ENCODE measurements at regions not wholly inside any gene's neighbourhood (a gene's known extent, or its start where the extent isn't known, plus 50 kb on each side); places are given as distances from the start of the nearest gene placed in this dataset.
A peak's percentile ranks its signal among the peaks of the same experiment; 100 is the strongest.

DNA sequence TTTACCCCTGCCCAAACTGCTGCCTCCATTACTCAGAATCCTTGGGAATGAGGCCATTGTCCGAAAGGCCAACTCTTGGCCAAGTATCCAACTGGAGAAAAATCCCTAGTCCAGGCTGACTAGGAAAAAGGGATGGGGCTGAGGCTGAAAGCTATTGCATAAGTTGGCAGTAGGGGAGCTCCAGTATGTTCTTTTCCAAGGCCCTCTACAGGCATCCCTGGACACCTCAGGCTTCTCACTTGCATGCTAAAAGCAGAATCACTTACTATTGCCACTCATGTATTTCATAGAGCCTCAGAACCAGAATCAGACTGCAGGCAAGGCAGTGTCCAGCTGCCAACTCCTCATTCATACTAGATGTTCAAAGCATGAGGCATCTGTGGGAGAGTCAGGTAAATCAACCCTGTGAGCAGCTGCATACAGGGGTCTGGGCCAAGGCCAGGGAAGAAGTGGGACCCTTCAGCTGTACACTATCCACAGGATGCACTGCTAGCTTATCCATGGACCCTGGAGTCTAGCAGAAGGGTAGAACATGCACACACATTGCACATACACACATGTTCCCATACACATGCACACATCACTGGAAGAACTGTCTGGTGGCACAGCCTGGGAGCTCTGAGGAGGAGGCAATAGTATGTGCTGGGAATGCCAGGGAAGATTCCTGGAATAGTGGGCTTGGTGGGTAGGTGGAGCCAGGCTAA, 195.3 kb downstream of the C1orf94 start:
- no CpG with 5 or more reads among the region's 1 CpG for WGBS (ENCODE audit: insufficient coverage)
- Histone ChIP-seq H3K4me1 (ENCODE audit: control insufficient read depth, insufficient read depth, low read length) (no peaks in the 10 kb centered on the region), H3K27me3 (ENCODE audit: control insufficient read depth, insufficient read depth, low read length) (no peaks in the 10 kb centered on the region), H3K36me3 (ENCODE audit: control insufficient read depth, insufficient read depth, low read length) (no peaks in the 10 kb centered on the region), H3K4me3 (ENCODE audit: low read depth, low read length) (no peak overlapping the region), H3K27ac (ENCODE audit: low read depth, low read length) (no peak overlapping the region), H3K9me3 (ENCODE audit: control insufficient read depth, insufficient read depth, low read length) (no peaks in the 10 kb centered on the region)
- DNase-seq (ENCODE audit: low read depth in 4 of 6, low spot score in 6 of 6), result no peak

DNA sequence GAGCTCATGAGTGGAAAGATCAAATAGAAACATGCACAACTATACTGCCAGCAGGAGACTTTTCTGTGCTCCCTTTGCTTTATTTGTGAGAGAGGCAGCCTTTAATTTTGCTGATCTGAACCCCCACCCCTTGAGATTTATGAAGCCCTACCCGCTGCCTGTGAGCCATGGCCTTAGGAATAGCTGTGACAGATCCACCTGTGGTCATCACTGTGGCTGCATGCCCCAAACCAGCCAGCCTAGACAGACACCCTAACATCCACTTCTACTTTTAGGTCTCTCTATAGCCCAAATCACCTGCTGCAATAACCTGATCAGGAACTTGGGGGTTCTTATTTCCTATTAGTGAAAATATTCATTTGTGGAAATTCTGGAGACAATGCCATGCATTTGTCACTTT, 196.2 kb downstream of the C1orf94 start:
- no peaks in the 10 kb centered on the region for H3K36me3 ChIP-seq (ENCODE audit: control insufficient read depth, insufficient read depth, low read length)
- no peak for DNase-seq (ENCODE audit: low read depth in 4 of 6, low spot score in 6 of 6)
- WGBS (ENCODE audit: insufficient coverage), result 63% methylated on average over 1 of the region's 1 CpG
- H3K27me3 ChIP-seq (ENCODE audit: control insufficient read depth, insufficient read depth, low read length), result no peaks in the 10 kb centered on the region
- no peaks in the 10 kb centered on the region for H3K9me3 ChIP-seq (ENCODE audit: control insufficient read depth, insufficient read depth, low read length)
- no peak overlapping the region for H3K4me3 ChIP-seq (ENCODE audit: low read depth, low read length)
- H3K27ac ChIP-seq (ENCODE audit: low read depth, low read length), result no peak overlapping the region
- no peaks in the 10 kb centered on the region for H3K4me1 ChIP-seq (ENCODE audit: control insufficient read depth, insufficient read depth, low read length)

DNA sequence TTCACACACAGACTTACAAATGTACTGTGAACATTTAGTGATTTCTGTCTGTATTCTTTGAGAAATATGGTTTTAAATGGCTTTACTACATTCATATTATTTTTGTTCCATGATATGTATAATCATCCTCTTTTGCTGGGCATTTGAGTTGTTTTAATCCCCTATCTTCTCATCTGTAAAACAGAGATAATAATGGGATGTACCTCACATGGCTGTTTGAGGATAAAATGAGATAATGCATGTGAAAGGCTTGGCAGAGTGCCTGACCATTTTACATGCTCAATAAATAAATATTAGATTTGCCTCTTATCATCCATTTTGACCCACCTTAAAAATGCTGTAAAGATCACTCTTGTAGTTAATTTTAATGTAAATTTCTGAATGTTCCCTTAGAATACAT, 197.2 kb downstream of the C1orf94 start:
- Histone ChIP-seq H3K27me3 (ENCODE audit: control insufficient read depth, insufficient read depth, low read length) (no peaks in the 10 kb centered on the region), H3K4me1 (ENCODE audit: control insufficient read depth, insufficient read depth, low read length) (no peaks in the 10 kb centered on the region), H3K27ac (ENCODE audit: low read depth, low read length) (no peak overlapping the region), H3K4me3 (ENCODE audit: low read depth, low read length) (no peak overlapping the region), H3K9me3 (ENCODE audit: control insufficient read depth, insufficient read depth, low read length) (no peaks in the 10 kb centered on the region), H3K36me3 (ENCODE audit: control insufficient read depth, insufficient read depth, low read length) (no peaks in the 10 kb centered on the region)
- no peak for DNase-seq (ENCODE audit: low read depth in 4 of 6, low spot score in 6 of 6)

DNA sequence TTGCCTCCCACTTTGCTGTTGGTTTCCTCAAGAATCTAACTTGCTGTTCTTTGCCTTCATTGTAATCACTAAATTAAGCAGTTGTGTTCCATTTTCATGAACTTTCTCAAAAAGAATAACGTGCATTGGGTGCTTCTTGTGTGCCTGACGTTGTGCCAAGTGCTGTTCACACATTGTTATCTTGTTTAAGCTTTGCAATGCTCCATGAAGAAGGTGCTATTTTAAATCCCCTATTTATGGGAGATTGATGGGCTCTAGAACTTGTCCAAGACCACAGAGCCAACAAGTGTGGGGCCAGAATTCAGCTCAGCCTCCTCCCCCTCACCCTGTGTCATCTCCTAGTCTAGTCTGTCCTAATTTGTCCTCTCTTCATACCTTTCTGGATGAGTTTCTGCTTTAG, 199.8 kb downstream of the C1orf94 start:
- no peak overlapping the region for H3K27ac ChIP-seq (ENCODE audit: low read depth, low read length)
- no peaks in the 10 kb centered on the region for H3K27me3 ChIP-seq (ENCODE audit: control insufficient read depth, insufficient read depth, low read length)
- DNase-seq (ENCODE audit: low read depth in 4 of 6, low spot score in 6 of 6), result peak in 1 of 6 donors; percentile 47
- WGBS (ENCODE audit: insufficient coverage), result 20% methylated on average over 1 of the region's 2 CpGs
- peaks cover 9% of the 10 kb centered on the region for H3K4me1 ChIP-seq (ENCODE audit: control insufficient read depth, insufficient read depth, low read length)
- no peak overlapping the region for H3K4me3 ChIP-seq (ENCODE audit: low read depth, low read length)
- H3K9me3 ChIP-seq (ENCODE audit: control insufficient read depth, insufficient read depth, low read length), result no peaks in the 10 kb centered on the region
- no peaks in the 10 kb centered on the region for H3K36me3 ChIP-seq (ENCODE audit: control insufficient read depth, insufficient read depth, low read length)

DNA sequence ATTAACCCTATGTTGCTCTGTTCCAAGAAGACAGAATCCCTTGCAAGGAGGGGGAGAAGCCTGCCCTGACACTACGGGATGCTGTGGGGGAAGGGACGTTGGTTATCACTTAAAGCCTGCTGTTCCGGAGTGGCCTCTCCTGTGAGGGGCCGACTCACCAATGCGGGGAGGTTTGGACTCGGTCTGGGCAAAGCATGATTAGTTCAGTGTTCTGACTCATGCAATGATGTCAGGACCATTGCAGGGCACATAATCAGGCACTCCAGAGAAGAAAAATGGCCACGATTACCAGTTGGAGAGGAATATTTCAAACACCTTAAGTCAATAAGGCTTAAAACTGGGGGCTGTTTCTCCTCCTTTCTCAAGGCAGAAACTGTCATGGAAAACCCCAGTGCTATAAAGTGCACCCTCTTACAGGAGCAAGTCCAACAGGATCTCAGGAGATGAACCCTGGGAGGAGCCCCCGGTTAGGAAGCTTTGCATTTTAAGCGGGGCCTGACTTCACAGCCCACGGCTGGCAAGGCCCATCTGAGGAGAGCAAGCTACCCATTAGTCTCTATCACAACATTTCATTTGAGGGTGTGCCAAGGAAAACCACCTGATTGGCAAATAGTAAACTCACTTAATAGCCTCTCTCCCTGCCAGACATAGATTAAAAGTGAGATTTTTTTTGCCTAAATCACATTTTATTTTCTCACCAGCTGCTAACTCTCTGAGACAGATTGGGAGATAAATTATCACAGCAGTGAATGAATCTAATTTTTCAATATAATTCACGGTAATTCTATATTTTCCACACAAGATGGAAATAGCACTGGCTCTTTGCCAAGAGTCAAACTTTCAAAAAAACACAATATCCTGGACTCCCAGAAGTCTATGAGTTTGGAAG, 202.5 kb downstream of the C1orf94 start:
- 54% methylated on average over 8 of the region's 11 CpGs for WGBS (ENCODE audit: insufficient coverage)
- no peak overlapping the region for H3K4me3 ChIP-seq (ENCODE audit: low read depth, low read length)
- H3K27ac ChIP-seq (ENCODE audit: low read depth, low read length), result no peak overlapping the region
- no peaks in the 10 kb centered on the region for H3K27me3 ChIP-seq (ENCODE audit: control insufficient read depth, insufficient read depth, low read length)
- H3K9me3 ChIP-seq (ENCODE audit: control insufficient read depth, insufficient read depth, low read length), result no peaks in the 10 kb centered on the region
- no peaks in the 10 kb centered on the region for H3K36me3 ChIP-seq (ENCODE audit: control insufficient read depth, insufficient read depth, low read length)
- peak in 2 of 6 donors; percentile 82 to 89 for DNase-seq (ENCODE audit: low read depth in 4 of 6, low spot score in 6 of 6)
- H3K4me1 ChIP-seq (ENCODE audit: control insufficient read depth, insufficient read depth, low read length), result peaks cover 9% of the 10 kb centered on the region

DNA sequence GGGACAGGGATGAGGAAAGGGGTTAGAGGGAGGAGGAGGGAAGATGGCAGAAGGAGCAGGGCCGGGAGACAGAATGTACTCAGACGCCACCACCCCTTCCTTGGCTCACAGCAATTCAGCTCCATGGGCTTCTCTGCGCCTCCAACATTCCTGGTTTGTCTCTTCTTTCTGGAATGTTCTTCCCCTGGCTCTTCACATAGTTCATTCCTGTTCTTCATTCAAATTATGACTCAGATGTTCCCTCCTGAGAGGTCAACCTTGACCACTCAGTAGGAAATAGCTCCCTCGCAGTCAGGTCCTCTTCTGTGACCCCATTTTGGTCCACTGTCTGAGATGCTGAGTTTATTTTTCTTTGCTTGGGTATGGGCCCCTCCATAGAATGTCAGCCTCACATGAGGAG, 203.2 kb downstream of the C1orf94 start:
- no peak overlapping the region for H3K27ac ChIP-seq (ENCODE audit: low read depth, low read length)
- no peaks in the 10 kb centered on the region for H3K27me3 ChIP-seq (ENCODE audit: control insufficient read depth, insufficient read depth, low read length)

DNA sequence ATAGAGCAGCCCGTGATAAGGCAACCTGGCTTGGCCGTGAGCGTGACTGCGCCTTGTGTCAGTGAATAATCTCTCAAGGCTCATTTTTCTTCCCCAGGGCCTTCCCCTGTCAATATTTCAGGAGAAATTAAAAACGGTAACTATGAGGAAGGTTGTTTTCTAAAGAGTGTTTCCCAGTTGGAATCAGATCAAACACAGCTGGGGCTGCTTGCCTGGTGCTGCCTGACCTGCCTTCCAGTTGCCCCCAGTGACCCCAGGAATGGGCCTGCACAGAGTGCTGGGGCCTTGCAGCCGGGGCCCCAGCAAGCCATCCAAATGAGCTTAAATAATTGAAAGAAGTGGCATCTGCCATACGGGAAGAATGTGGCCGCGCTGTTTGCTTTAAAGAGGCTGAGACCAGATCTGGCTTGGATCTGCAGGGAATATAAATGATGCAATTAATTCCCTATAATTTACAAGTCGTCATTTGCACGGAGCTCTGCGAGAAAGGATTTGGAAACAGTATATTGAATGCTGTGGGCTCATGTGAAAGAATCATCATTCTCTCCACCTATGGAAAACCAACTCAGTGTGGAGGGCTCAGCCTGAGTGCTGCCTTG, 203.9 kb downstream of the C1orf94 start:
- Histone ChIP-seq H3K36me3 (ENCODE audit: control insufficient read depth, insufficient read depth, low read length) (no peaks in the 10 kb centered on the region), H3K27ac (ENCODE audit: low read depth, low read length) (no peak overlapping the region), H3K9me3 (ENCODE audit: control insufficient read depth, insufficient read depth, low read length) (no peaks in the 10 kb centered on the region), H3K4me1 (ENCODE audit: control insufficient read depth, insufficient read depth, low read length) (peaks cover 9% of the 10 kb centered on the region), H3K27me3 (ENCODE audit: control insufficient read depth, insufficient read depth, low read length) (no peaks in the 10 kb centered on the region), H3K4me3 (ENCODE audit: low read depth, low read length) (no peak overlapping the region)
- DNase-seq (ENCODE audit: low read depth in 4 of 6, low spot score in 6 of 6), result peak in 2 of 6 donors; percentile 43 to 83
- 40% methylated on average over 1 of the region's 12 CpGs for whole genome bisulfite sequencing (ENCODE audit: insufficient coverage)

More for the DNA sequence above, 203.2 kb downstream of the C1orf94 start:
- peaks cover 9% of the 10 kb centered on the region for H3K4me1 ChIP-seq (ENCODE audit: control insufficient read depth, insufficient read depth, low read length)
- WGBS (ENCODE audit: insufficient coverage), result 76% methylated on average over 3 of the region's 4 CpGs
- no peaks in the 10 kb centered on the region for H3K36me3 ChIP-seq (ENCODE audit: control insufficient read depth, insufficient read depth, low read length)
- no peaks in the 10 kb centered on the region for H3K9me3 ChIP-seq (ENCODE audit: control insufficient read depth, insufficient read depth, low read length)
- no peak overlapping the region for H3K4me3 ChIP-seq (ENCODE audit: low read depth, low read length)
- DNase-seq (ENCODE audit: low read depth in 4 of 6, low spot score in 6 of 6), result no peak

DNA sequence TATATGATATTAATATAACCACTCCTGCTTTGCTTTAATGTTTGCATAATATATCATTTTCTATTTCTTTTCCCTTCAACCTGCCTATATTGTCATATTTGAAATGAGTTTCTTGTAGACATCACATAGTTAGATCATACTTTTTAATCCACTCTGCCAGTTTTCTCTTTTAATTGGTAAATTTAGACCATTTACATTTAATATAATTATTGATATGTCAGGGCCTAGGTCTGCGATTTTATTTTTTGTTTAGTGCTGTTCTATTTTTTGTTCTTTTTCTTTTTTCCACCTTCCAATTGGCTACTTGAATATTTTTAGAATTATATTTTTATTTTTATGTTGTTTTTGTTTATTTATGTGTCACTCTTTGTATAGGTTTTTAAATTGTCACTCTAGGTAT, 213.3 kb downstream of the C1orf94 start:
- Histone ChIP-seq H3K36me3 (ENCODE audit: control insufficient read depth, insufficient read depth, low read length) (no peaks in the 10 kb centered on the region), H3K9me3 (ENCODE audit: control insufficient read depth, insufficient read depth, low read length) (no peaks in the 10 kb centered on the region), H3K27ac (ENCODE audit: low read depth, low read length) (no peak overlapping the region), H3K4me3 (ENCODE audit: low read depth, low read length) (no peak overlapping the region), H3K4me1 (ENCODE audit: control insufficient read depth, insufficient read depth, low read length) (no peaks in the 10 kb centered on the region), H3K27me3 (ENCODE audit: control insufficient read depth, insufficient read depth, low read length) (no peaks in the 10 kb centered on the region)
- no CpG with 5 or more reads among the region's 1 CpG for WGBS (ENCODE audit: insufficient coverage)
- DNase-seq (ENCODE audit: low read depth in 4 of 6, low spot score in 6 of 6), result no peak

DNA sequence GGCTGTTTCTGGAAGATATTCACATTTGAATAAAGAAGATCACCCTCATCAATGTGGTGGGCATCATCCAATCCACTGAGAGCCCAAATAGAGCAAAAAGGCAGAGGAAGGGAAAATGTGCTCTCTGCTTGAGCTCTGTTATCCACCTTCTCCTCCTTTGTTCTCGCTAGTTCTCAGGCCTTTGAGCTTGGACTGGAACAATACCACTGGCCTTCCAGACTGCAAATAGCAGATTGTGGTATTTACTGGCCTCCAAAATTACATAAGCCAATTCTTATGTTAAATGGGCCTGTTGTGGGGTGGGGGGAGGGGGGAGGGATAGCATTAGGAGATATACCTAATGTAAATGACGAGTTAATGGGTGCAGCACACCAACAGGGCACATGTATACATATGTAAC, 219.3 kb downstream of the C1orf94 start:
- no peak overlapping the region for H3K27ac ChIP-seq (ENCODE audit: low read depth, low read length)
- no peak overlapping the region for H3K4me3 ChIP-seq (ENCODE audit: low read depth, low read length)
- no peaks in the 10 kb centered on the region for H3K9me3 ChIP-seq (ENCODE audit: control insufficient read depth, insufficient read depth, low read length)
- no peak for DNase-seq (ENCODE audit: low read depth in 4 of 6, low spot score in 6 of 6)
- H3K36me3 ChIP-seq (ENCODE audit: control insufficient read depth, insufficient read depth, low read length), result no peaks in the 10 kb centered on the region
- H3K4me1 ChIP-seq (ENCODE audit: control insufficient read depth, insufficient read depth, low read length), result no peaks in the 10 kb centered on the region
- WGBS (ENCODE audit: insufficient coverage), result no CpG with 5 or more reads among the region's 2 CpGs
- no peaks in the 10 kb centered on the region for H3K27me3 ChIP-seq (ENCODE audit: control insufficient read depth, insufficient read depth, low read length)
